Neural cell (in vitro differentiated cells): ENCODE measurements at regions not wholly inside any gene's neighbourhood (a gene's known extent, or its start where the extent isn't known, plus 50 kb on each side); places are given as distances from the start of the nearest gene placed in this dataset.

Experiments used
- CTCF ChIP-seq: fragments of 450-650 bp; IDR thresholded peaks from 2 replicates; pipeline ENCODE4 v1.5.1; 2014; ENCODE audit warnings: antibody characterized with exemption, mild to moderate bottlenecking, moderate library complexity; ENCODE audit not compliant: poor library complexity, severe bottlenecking
- EZH2 ChIP-seq: fragments of 200-600, 300-800 bp; shearing (Covaris generic), sonication (generic); IDR thresholded peaks from 2 replicates; pipeline ENCODE4 v1.6.1; 2014; ENCODE audit warnings: antibody characterized with exemption, low read length, borderline replicate concordance, mild to moderate bottlenecking; ENCODE audit not compliant: insufficient read depth, poor library complexity, severe bottlenecking
- REST ChIP-seq: IDR thresholded peaks from 2 replicates; pipeline ENCODE4 v1.6.1; 2012; ENCODE audit warnings: borderline replicate concordance

- no peak for TF ChIP-seq EZH2
- no peak for TF ChIP-seq REST
- no peak for TF ChIP-seq CTCF
These were observed 1051.1 kb upstream of the AUTS2 start for GRCh38 chr7:68547181-68547580.
